ENCODE measurements at regions not wholly inside any gene's neighbourhood (a gene's known extent, or its start where the extent isn't known, plus 50 kb on each side); places are given as distances from the start of the nearest gene placed in this dataset.

- Histone ChIP-seq H3K9me1 (ENCODE audit: insufficient read depth, low read length) (no peaks in the 10 kb centered on the region), H3K14ac (replicated peaks; ENCODE audit: low read depth, low read length) (no peak overlapping the region), H3K4me2 (ENCODE audit: low read depth, low read length) (no peak overlapping the region), H3K4me3 (ENCODE audit: insufficient read depth, low read depth, low read length) (no peak overlapping the region), H3K23ac (ENCODE audit: low read depth, low read length) (no peak overlapping the region), H3K79me1 (ENCODE audit: low read depth in 1 of 2, low read length in 2 of 2) (no peaks in the 10 kb centered on the region), H2BK120ac (ENCODE audit: low read depth, low read length) (no peak overlapping the region), H3K27me3 (ENCODE audit: control insufficient read depth, insufficient read depth, low read length) (no peaks in the 10 kb centered on the region), H4K20me1 (ENCODE audit: insufficient read depth, low read length) (no peaks in the 10 kb centered on the region), H3K4me1 (ENCODE audit: control insufficient read depth, insufficient read depth, low read length) (no peaks in the 10 kb centered on the region), H2AK5ac (ENCODE audit: low read depth, low read length) (no peak overlapping the region), H4K8ac (ENCODE audit: low read depth in 2 of 2, low read length in 2 of 2) (no peak overlapping the region), H3K56ac (ENCODE audit: extremely low read depth, insufficient read depth, low read length) (no peak overlapping the region), H2BK20ac (ENCODE audit: low read depth, low read length) (no peak overlapping the region), H2AFZ (replicated peaks; ENCODE audit: low read length, poor library complexity) (no peak overlapping the region), H2BK15ac (ENCODE audit: low read depth, low read length) (no peak overlapping the region), H4K5ac (ENCODE audit: low read depth, low read length) (no peak overlapping the region), H3K9ac (ENCODE audit: low read depth, low read length) (no peak overlapping the region), H4K91ac (ENCODE audit: insufficient read depth, low read depth, low read length) (no peak overlapping the region), H3K27ac (ENCODE audit: insufficient read depth, low read length) (no peak overlapping the region), H3K18ac (ENCODE audit: low read depth, low read length) (no peak overlapping the region), H3K36me3 (ENCODE audit: control insufficient read depth, insufficient read depth, low read length) (no peaks in the 10 kb centered on the region), H3K9me3 (ENCODE audit: control insufficient read depth, insufficient read depth, low read length) (no peaks in the 10 kb centered on the region), H2AK9ac (replicated peaks; ENCODE audit: low read depth, low read length, poor library complexity) (no peak overlapping the region), H2BK5ac (ENCODE audit: low read depth, low read length, poor library complexity, severe bottlenecking) (no peak overlapping the region), H3K4ac (ENCODE audit: low read depth, low read length) (no peak overlapping the region)
- dilution Hi-C loops (cut with HindIII; ENCODE audit: low sequenced_read_pairs, unreplicated experiment), result no loop called here
- ATAC-seq (ENCODE audit: low read depth) (no peak), DNase-seq (no peak)
- TF ChIP-seq MXI1 (IDR thresholded peaks at IDR 0.05; ENCODE audit: borderline replicate concordance, low read depth, low read length), result no peak
- TF ChIP-seq USF2 (IDR thresholded peaks at IDR 0.05; ENCODE audit: low read depth, low read length), result no peak
- CTCF ChIA-PET, result no interaction called here
- POLR2A ChIA-PET (ENCODE audit: unreplicated experiment), result no interaction called here
- no CpG with 5 or more reads among the region's 2 CpGs for WGBS, 2 experiments (ENCODE audit: extremely low coverage in 2 of 2, insufficient read length in 1 of 2)
- BruUV-seq (replicated peaks), result no TSS peak
- in situ Hi-C loops (cut with MboI; ENCODE audit: low sequenced_read_pairs), result no loop called here
- intact Hi-C loops (cut with micrococcal nuclease), result no loop called here
Measured at GRCh38 chrX:124440695-124441094, 94.3 kb downstream of the SH2D1A start.
